SU-DHL-6 (cell line): ENCODE measurements at regions not wholly inside any gene's neighbourhood (a gene's known extent, or its start where the extent isn't known, plus 50 kb on each side); places are given as distances from the start of the nearest gene placed in this dataset.

Experiments used
- CTCF ChIP-seq: fragments of 200-600 bp; sonication (generic); IDR thresholded peaks from one replicate; pipeline ENCODE4 v1.5.1; 2017; ENCODE audit warnings: antibody characterized with exemption, mild to moderate bottlenecking, low read length, moderate library complexity; ENCODE audit not compliant: insufficient read depth, poor library complexity, severe bottlenecking
- EZH2phosphoT487 ChIP-seq: fragments of 200-600 bp; sonication (generic), shearing (Covaris generic); conservative IDR thresholded peaks from 2 replicates; pipeline ENCODE4 v1.6.1; 2018; ENCODE audit warnings: mild to moderate bottlenecking, antibody characterized with exemption, low read length, moderate library complexity, mixed read lengths

DNA sequence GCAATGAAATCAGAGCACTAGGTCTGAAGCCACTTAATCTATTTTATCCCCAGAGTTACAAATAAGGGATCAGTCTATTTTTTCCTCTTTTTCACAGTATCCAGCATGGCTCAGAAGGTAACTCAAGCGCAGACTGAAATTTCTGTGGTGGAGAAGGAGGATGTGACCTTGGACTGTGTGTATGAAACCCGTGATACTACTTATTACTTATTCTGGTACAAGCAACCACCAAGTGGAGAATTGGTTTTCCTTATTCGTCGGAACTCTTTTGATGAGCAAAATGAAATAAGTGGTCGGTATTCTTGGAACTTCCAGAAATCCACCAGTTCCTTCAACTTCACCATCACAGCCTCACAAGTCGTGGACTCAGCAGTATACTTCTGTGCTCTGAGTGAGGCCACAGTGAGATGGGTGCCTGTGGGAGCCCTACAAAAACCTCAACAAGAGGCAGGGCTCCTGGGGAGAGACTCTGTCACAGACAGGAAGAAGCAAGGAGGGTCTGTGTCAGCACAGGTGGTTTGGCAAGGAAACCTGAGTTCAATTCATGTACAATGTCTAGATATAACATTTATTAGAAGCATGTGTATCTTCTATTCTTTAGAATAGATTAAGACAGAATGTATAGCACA is 334.3 kb upstream of the OR4E1 start:
- TF ChIP-seq CTCF (no peak), EZH2phosphoT487 (no peak)
